ENCODE measurements at regions not wholly inside any gene's neighbourhood (a gene's known extent, or its start where the extent isn't known, plus 50 kb on each side); places are given as distances from the start of the nearest gene placed in this dataset.

- TF ChIP-seq, protein P1, sequence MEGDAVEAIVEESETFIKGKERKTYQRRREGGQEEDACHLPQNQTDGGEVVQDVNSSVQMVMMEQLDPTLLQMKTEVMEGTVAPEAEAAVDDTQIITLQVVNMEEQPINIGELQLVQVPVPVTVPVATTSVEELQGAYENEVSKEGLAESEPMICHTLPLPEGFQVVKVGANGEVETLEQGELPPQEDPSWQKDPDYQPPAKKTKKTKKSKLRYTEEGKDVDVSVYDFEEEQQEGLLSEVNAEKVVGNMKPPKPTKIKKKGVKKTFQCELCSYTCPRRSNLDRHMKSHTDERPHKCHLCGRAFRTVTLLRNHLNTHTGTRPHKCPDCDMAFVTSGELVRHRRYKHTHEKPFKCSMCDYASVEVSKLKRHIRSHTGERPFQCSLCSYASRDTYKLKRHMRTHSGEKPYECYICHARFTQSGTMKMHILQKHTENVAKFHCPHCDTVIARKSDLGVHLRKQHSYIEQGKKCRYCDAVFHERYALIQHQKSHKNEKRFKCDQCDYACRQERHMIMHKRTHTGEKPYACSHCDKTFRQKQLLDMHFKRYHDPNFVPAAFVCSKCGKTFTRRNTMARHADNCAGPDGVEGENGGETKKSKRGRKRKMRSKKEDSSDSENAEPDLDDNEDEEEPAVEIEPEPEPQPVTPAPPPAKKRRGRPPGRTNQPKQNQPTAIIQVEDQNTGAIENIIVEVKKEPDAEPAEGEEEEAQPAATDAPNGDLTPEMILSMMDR (optimal IDR thresholded peaks at IDR 0.05 in 1 of 3, IDR thresholded peaks at IDR 0.05 in 1 of 3, conservative IDR thresholded peaks at IDR 0.05 in 1 of 3; ENCODE audit: extremely low read depth in 1 of 3, insufficient read depth in 2 of 3, low read length in 3 of 3) = no peak
- TF ChIP-seq EZH2 (IDR thresholded peaks at IDR 0.05; ENCODE audit: low read length) = no peak
Measured at GRCh38 chr10:59971915-59972314, 65.6 kb upstream of the CCDC6 start.
